H1 (cell line): ENCODE measurements at regions not wholly inside any gene's neighbourhood (a gene's known extent, or its start where the extent isn't known, plus 50 kb on each side); places are given as distances from the start of the nearest gene placed in this dataset.

Experiments used
- CTCF ChIA-PET: fragments of 300-600 bp; sonication (Branson Sonifier 250); formaldehyde crosslinking; loops from one replicate; lab custom pipeline; 2021; ENCODE audit not compliant: partially characterized antibody; lab: Charles Lee
- POLR2A ChIA-PET: fragments of 300-600 bp; sonication (Branson Sonifier 250); formaldehyde crosslinking; loops from one replicate; lab custom pipeline; 2021; ENCODE audit warnings: inconsistent platforms; ENCODE audit not compliant: partially characterized antibody; lab: Charles Lee
- DNase-seq, 2 experiments: peaks; one replicate each; pipeline versions ENCODE4 v3.0.0 to v3.0.0-alpha.2; 2010 to 2022; ENCODE audit warnings: low spot score in 2 of 2, low read depth in 1 of 2, mixed read lengths in 1 of 2
- FAIRE-seq: peaks from 2 replicates; lab custom pipeline; 2011; peaks lifted over from hg19 to GRCh38; lab: Jason Lieb, UNC
- H2AFZ ChIP-seq: 2 replicates; pipeline ENCODE4 v1.8.1; 2012; ENCODE audit warnings: low read length, inconsistent platforms
- H2AK5ac ChIP-seq: 2 replicates; pipeline ENCODE4 v1.6.1; 2013; ENCODE audit warnings: low read depth, low read length
- H2BK120ac ChIP-seq: replicated peaks from 2 replicates; pipeline ENCODE3; 2013; ENCODE audit warnings: low read depth, low read length, inconsistent platforms
- H2BK12ac ChIP-seq: 2 replicates; pipeline ENCODE4 v1.6.1; 2013; ENCODE audit warnings: low read depth, low read length
- H2BK15ac ChIP-seq: 2 replicates; pipeline ENCODE4 v1.6.1; 2013; ENCODE audit warnings: low read length
- H2BK20ac ChIP-seq: 2 replicates; pipeline ENCODE4 v1.6.1; 2013; ENCODE audit warnings: low read length
- H2BK5ac ChIP-seq: 2 replicates; pipeline ENCODE4 v1.6.1; 2013; ENCODE audit warnings: low read depth, low read length
- H3K14ac ChIP-seq: 2 replicates; pipeline ENCODE4 v1.6.1; 2013; ENCODE audit warnings: inconsistent platforms; ENCODE audit not compliant: insufficient read length
- H3K18ac ChIP-seq: 2 replicates; pipeline ENCODE4 v1.6.1; 2013; ENCODE audit warnings: low read length; ENCODE audit errors: extremely low read depth
- H3K23ac ChIP-seq: 2 replicates; pipeline ENCODE4 v1.6.1; 2013; ENCODE audit warnings: inconsistent platforms; ENCODE audit not compliant: insufficient read length
- H3K23me2 ChIP-seq: 2 replicates; pipeline ENCODE4 v1.6.1; 2013; ENCODE audit warnings: low read depth, low read length
- H3K27ac ChIP-seq: 2 replicates; pipeline ENCODE4 v1.6.1; 2011; ENCODE audit warnings: low read depth, low read length, inconsistent platforms
- H3K27me3 ChIP-seq, 4 experiments: replicated peaks in 1 of 4; 1 replicate in 1 of 4; 2 replicates in 3 of 4; pipeline versions ENCODE4 v1.6.1 to v1.8.1; 2011 to 2013; ENCODE audit warnings: low read length in 3 of 4, mild to moderate bottlenecking in 3 of 4, inconsistent platforms in 2 of 4, mixed read lengths in 2 of 4, moderate library complexity in 1 of 4; ENCODE audit not compliant: control insufficient read depth in 3 of 4, insufficient read depth in 3 of 4; ENCODE audit errors: extremely low read depth in 1 of 4
- H3K36me3 ChIP-seq, 4 experiments: 2 replicates each; pipeline versions ENCODE4 v1.6.1 to v1.8.1; 2011 to 2013; ENCODE audit warnings: mild to moderate bottlenecking in 4 of 4, low read length in 3 of 4, moderate library complexity in 2 of 4, control low read depth in 1 of 4, inconsistent platforms in 1 of 4; ENCODE audit not compliant: insufficient read depth in 4 of 4, control insufficient read depth in 2 of 4
- H3K4ac ChIP-seq: replicated peaks from 2 replicates; pipeline ENCODE3; 2013; ENCODE audit warnings: low read length, low read depth, mixed read lengths, inconsistent platforms; ENCODE audit not compliant: insufficient read length
- H3K4me1 ChIP-seq, 4 experiments: replicated peaks in 1 of 4; 1 replicate in 1 of 4; 2 replicates in 3 of 4; pipeline versions ENCODE4 v1.6.1 to v1.8.1; 2011 to 2013; ENCODE audit warnings: low read length in 3 of 4, inconsistent platforms in 2 of 4, mixed read lengths in 1 of 4; ENCODE audit not compliant: insufficient read depth in 4 of 4, control insufficient read depth in 3 of 4
- H3K4me2 ChIP-seq, 2 experiments: 2 replicates each; pipeline versions ENCODE4 v1.6.1 to v1.8.1; 2011 to 2013; ENCODE audit warnings: low read depth in 2 of 2, low read length in 2 of 2, control low read depth in 1 of 2, inconsistent platforms in 1 of 2, mild to moderate bottlenecking in 1 of 2; ENCODE audit not compliant: insufficient read depth in 1 of 2
- H3K4me3 ChIP-seq, 4 experiments: fragments of 200-600, 300-600 bp in 1 of 4; sonication (generic), shearing (Covaris generic), sonication (Bioruptor Twin) in 1 of 4; 2 replicates each; pipeline versions ENCODE4 v1.5.1 to v1.8.1; 2011 to 2016; ENCODE audit warnings: low read length in 4 of 4, low read depth in 3 of 4, control low read depth in 2 of 4, inconsistent platforms in 2 of 4, mild to moderate bottlenecking in 2 of 4, mixed read lengths in 1 of 4, moderate library complexity in 1 of 4; ENCODE audit not compliant: insufficient read depth in 2 of 4; ENCODE audit errors: extremely low read depth in 1 of 4
- H3K56ac ChIP-seq: replicated peaks from 2 replicates; pipeline ENCODE3; 2013; ENCODE audit warnings: low read depth, mild to moderate bottlenecking, mixed read lengths, low read length, inconsistent platforms; ENCODE audit not compliant: insufficient read length
- H3K79me1 ChIP-seq: 2 replicates; pipeline ENCODE4 v1.6.1; 2013; ENCODE audit warnings: low read depth, low read length, control low read depth
- H3K79me2 ChIP-seq, 2 experiments: 2 replicates each; pipeline versions ENCODE4 v1.6.1 to v1.8.1; 2012 to 2013; ENCODE audit warnings: low read length in 2 of 2, mild to moderate bottlenecking in 2 of 2, inconsistent platforms in 1 of 2; ENCODE audit not compliant: insufficient read depth in 2 of 2, control insufficient read depth in 1 of 2
- H3K9ac ChIP-seq, 4 experiments: replicated peaks in 1 of 4; 1 replicate in 1 of 4; 2 replicates in 3 of 4; pipeline versions ENCODE4 v1.6.1 to v1.8.1; 2011 to 2013; ENCODE audit warnings: low read depth in 3 of 4, low read length in 3 of 4, control low read depth in 2 of 4, mild to moderate bottlenecking in 2 of 4, moderate library complexity in 2 of 4, inconsistent platforms in 1 of 4; ENCODE audit errors: extremely low read depth in 1 of 4
- H3K9me3 ChIP-seq, 2 experiments: 2 replicates each; pipeline versions ENCODE4 v1.6.1 to v1.8.1; 2012 to 2013; ENCODE audit warnings: mild to moderate bottlenecking in 2 of 2, moderate library complexity in 2 of 2, control low read depth in 1 of 2, inconsistent platforms in 1 of 2, low read depth in 1 of 2, low read length in 1 of 2, mixed read lengths in 1 of 2; ENCODE audit not compliant: insufficient read depth in 2 of 2
- H4K20me1 ChIP-seq, 2 experiments: replicated peaks in 1 of 2; 2 replicates each; pipeline versions ENCODE3 to v1.8.1; 2011 to 2013; ENCODE audit warnings: inconsistent platforms in 2 of 2, low read length in 2 of 2, mild to moderate bottlenecking in 1 of 2; ENCODE audit not compliant: insufficient read depth in 2 of 2, control insufficient read depth in 1 of 2
- H4K5ac ChIP-seq: 2 replicates; pipeline ENCODE4 v1.6.1; 2013; ENCODE audit warnings: low read length, low read depth, mixed read lengths, inconsistent platforms; ENCODE audit not compliant: insufficient read length
- H4K8ac ChIP-seq: 2 replicates; pipeline ENCODE4 v1.8.0; 2013; ENCODE audit warnings: mild to moderate bottlenecking, moderate library complexity, low read length, inconsistent platforms; ENCODE audit not compliant: insufficient read depth; ENCODE audit errors: extremely low read depth
- H4K91ac ChIP-seq: replicated peaks from 2 replicates; pipeline ENCODE3; 2013; ENCODE audit warnings: low read length, mixed read lengths, inconsistent platforms; ENCODE audit not compliant: insufficient read length
- ATF2 ChIP-seq: IDR thresholded peaks from 2 replicates; pipeline ENCODE4 v1.6.1; 2012; ENCODE audit warnings: low read length, inconsistent platforms
- BCL11A ChIP-seq, 2 experiments: IDR thresholded peaks; one replicate each; pipeline ENCODE4 v1.6.1; 2011; ENCODE audit warnings: low read depth in 2 of 2, low read length in 2 of 2, mild to moderate bottlenecking in 2 of 2
- CHD2 ChIP-seq: IDR thresholded peaks from 2 replicates; pipeline ENCODE4 v1.6.1; 2012; ENCODE audit warnings: low read length, improper control_type of control experiment
- E2F6 ChIP-seq: IDR thresholded peaks from 2 replicates; pipeline ENCODE4 v1.6.1; 2012; ENCODE audit warnings: inconsistent platforms
- KDM5A ChIP-seq: fragments of 200-600 bp; IDR thresholded peaks from 2 replicates; pipeline ENCODE4 v1.7.1; 2012; ENCODE audit warnings: mild to moderate bottlenecking, low read length, inconsistent platforms, mixed read lengths
- MAX ChIP-seq: IDR thresholded peaks from 2 replicates; pipeline ENCODE4 v1.6.1; 2012; ENCODE audit warnings: inconsistent platforms
- SRF ChIP-seq: IDR thresholded peaks from 2 replicates; pipeline ENCODE4 v1.6.1; 2011; ENCODE audit warnings: mild to moderate bottlenecking, low read depth, low read length, moderate library complexity
- TBP ChIP-seq: IDR thresholded peaks from 2 replicates; pipeline ENCODE4 v1.6.1; 2011; ENCODE audit warnings: low read depth, low read length, improper control_type of control experiment

GRCh38 chr3:163957072-163957471 is 1121.2 kb downstream of the SI start:
- H3K4ac ChIP-seq, result no peak overlapping the region
- H3K4me2 ChIP-seq, result no peak overlapping the region
- H3K23ac ChIP-seq, result no peak overlapping the region
- no peak overlapping the region for H3K4me3 ChIP-seq
- DNase-seq, result no peak
- TF ChIP-seq ATF2 (no peak), BCL11A (IDR thresholded peaks at IDR 0.05; ENCODE audit: low read depth in 2 of 2, low read length in 2 of 2) (no peak), KDM5A (no peak), TBP (no peak), SRF (no peak), CHD2 (no peak), E2F6 (no peak), MAX (no peak)
- no peak overlapping the region for H2AK5ac ChIP-seq
- H3K9me3 ChIP-seq, result no peaks in the 10 kb centered on the region
- no peak overlapping the region for H4K8ac ChIP-seq
- no peaks in the 10 kb centered on the region for H3K4me1 ChIP-seq
- POLR2A ChIA-PET, result no interaction called here
- CTCF ChIA-PET, result no interaction called here
- H2BK12ac ChIP-seq, result no peak overlapping the region
- no peaks in the 10 kb centered on the region for H4K20me1 ChIP-seq
- no peak overlapping the region for H3K14ac ChIP-seq
- H3K27me3 ChIP-seq, result no peaks in the 10 kb centered on the region
- H4K5ac ChIP-seq, result no peak overlapping the region
- H3K27ac ChIP-seq, result no peak overlapping the region
- H3K56ac ChIP-seq, result no peak overlapping the region
- no peaks in the 10 kb centered on the region for H3K36me3 ChIP-seq
- no peak overlapping the region for H2BK15ac ChIP-seq
- H4K91ac ChIP-seq, result no peak overlapping the region
- no peak overlapping the region for H2BK20ac ChIP-seq
- H3K79me1 ChIP-seq, result no peaks in the 10 kb centered on the region
- H3K18ac ChIP-seq, result no peak overlapping the region
- no peaks in the 10 kb centered on the region for H3K79me2 ChIP-seq
- no peak for FAIRE-seq
- peak overlapping the region; percentile 93 for H2AFZ ChIP-seq
- H3K23me2 ChIP-seq, result no peaks in the 10 kb centered on the region
- no peak overlapping the region for H2BK120ac ChIP-seq
- no peak overlapping the region for H2BK5ac ChIP-seq
- no peak overlapping the region for H3K9ac ChIP-seq
